Pancreas (tissue), 10 donors: ENCODE measurements at regions not wholly inside any gene's neighbourhood (a gene's known extent, or its start where the extent isn't known, plus 50 kb on each side); places are given as distances from the start of the nearest gene placed in this dataset.
A peak's percentile ranks its signal among the peaks of the same experiment; 100 is the strongest.

Experiments
- ATAC-seq, 4 donors: fragments of 200-7000 bp; cut with Tn5 transposase; one replicate each; pipeline versions ENCODE4 v1.8.0 to v1.9.1; 2020; ENCODE audit warnings: mild to moderate bottlenecking in 4 of 4, moderate library complexity in 4 of 4
- DNase-seq, 6 donors: peaks; one replicate each; pipeline ENCODE4 v3.0.0-alpha.2; 2020
- FAIRE-seq: peaks from 2 replicates; lab custom pipeline; 2012; peaks lifted over from hg19 to GRCh38; lab: Jason Lieb, UNC
- H3K27ac ChIP-seq, 4 donors: fragments of 200-600 bp; sonication (generic); 1 replicate in 3 of 4; 2 replicates in 1 of 4; pipeline versions ENCODE4 v1.5.0 to v1.8.0; 2020
- H3K27me3 ChIP-seq, 4 donors: fragments of 200-600 bp; one replicate each; pipeline ENCODE4 v1.8.0; 2021
- H3K36me3 ChIP-seq, 3 donors: fragments of 200-600 bp; sonication (generic) in 1 of 3; one replicate each; pipeline versions ENCODE4 v1.5.0 to v1.8.0; 2020 to 2021
- H3K4me1 ChIP-seq, 3 donors: fragments of 200-600 bp; one replicate each; pipeline ENCODE4 v1.8.0; 2021
- H3K4me3 ChIP-seq, 4 donors: fragments of 200-600 bp; sonication (generic) in 2 of 4; one replicate each; pipeline versions ENCODE4 v1.5.0 to v1.8.0; 2020 to 2021
- H3K9me3 ChIP-seq, 4 donors: fragments of 200-600 bp; one replicate each; pipeline ENCODE4 v1.8.0; 2021
- WGBS, 2 donors: extraction: QIAGEN DNeasy Blood & Tissue Kit; methylation state at CpG; one replicate each; pipeline ENCODE4 v1.1.7; 2013; 5-methylcytosine and 5-hydroxymethylcytosine counted together
- intact Hi-C, 3 donors: fragments of 100-400 bp; cut with DNase I; formaldehyde crosslinking; loops; one replicate each; pipeline versions ENCODE4 v1.11.1 to v1.14.2; 2022
- TF ChIP-seq, protein P1 (sequence below), 4 donors: fragments of 200-600 bp; sonication (generic) in 3 of 4; IDR thresholded peaks; one replicate each; pipeline versions ENCODE4 v1.5.0 to v1.8.0; 2021; ENCODE audit warnings: antibody characterized with exemption in 4 of 4
- donor health status: healthy with polysubstance abuse.
- donor health status: DM: no; HTN: no; CAD: no; lungs with moderate emphysema.
- donor health status: DM: no; HTN: no; CAD: no.
- donor health status: control.
- donor health status: control.
- donor health status: Bipolar disorder and iron deficiency.
- donor health status: DM: yes; HTN: yes; CAD: no.
- donor health status: DM: no; HTN: no; CAD: no.
- donor health status: DM: no; HTN: no; CAD: no.
- donor health status: DM: yes; HTN: yes; CAD: no.

- Histone ChIP-seq H3K9me3 (no peaks in the 10 kb centered on the region), H3K4me1 (no peaks in the 10 kb centered on the region), H3K27ac (no peak overlapping the region), H3K4me3 (no peak overlapping the region), H3K27me3 (no peaks in the 10 kb centered on the region), H3K36me3 (no peaks in the 10 kb centered on the region)
- ATAC-seq, result no peak
- DNase-seq, result no peak
- intact Hi-C loops, result no loop called here
- TF ChIP-seq, protein P1, sequence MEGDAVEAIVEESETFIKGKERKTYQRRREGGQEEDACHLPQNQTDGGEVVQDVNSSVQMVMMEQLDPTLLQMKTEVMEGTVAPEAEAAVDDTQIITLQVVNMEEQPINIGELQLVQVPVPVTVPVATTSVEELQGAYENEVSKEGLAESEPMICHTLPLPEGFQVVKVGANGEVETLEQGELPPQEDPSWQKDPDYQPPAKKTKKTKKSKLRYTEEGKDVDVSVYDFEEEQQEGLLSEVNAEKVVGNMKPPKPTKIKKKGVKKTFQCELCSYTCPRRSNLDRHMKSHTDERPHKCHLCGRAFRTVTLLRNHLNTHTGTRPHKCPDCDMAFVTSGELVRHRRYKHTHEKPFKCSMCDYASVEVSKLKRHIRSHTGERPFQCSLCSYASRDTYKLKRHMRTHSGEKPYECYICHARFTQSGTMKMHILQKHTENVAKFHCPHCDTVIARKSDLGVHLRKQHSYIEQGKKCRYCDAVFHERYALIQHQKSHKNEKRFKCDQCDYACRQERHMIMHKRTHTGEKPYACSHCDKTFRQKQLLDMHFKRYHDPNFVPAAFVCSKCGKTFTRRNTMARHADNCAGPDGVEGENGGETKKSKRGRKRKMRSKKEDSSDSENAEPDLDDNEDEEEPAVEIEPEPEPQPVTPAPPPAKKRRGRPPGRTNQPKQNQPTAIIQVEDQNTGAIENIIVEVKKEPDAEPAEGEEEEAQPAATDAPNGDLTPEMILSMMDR (IDR thresholded peaks at IDR 0.05), result no peak
- FAIRE-seq, result no peak
These were observed 176.1 kb upstream of the HES1 start for GRCh38 chr3:193959861-193960260.

DNA sequence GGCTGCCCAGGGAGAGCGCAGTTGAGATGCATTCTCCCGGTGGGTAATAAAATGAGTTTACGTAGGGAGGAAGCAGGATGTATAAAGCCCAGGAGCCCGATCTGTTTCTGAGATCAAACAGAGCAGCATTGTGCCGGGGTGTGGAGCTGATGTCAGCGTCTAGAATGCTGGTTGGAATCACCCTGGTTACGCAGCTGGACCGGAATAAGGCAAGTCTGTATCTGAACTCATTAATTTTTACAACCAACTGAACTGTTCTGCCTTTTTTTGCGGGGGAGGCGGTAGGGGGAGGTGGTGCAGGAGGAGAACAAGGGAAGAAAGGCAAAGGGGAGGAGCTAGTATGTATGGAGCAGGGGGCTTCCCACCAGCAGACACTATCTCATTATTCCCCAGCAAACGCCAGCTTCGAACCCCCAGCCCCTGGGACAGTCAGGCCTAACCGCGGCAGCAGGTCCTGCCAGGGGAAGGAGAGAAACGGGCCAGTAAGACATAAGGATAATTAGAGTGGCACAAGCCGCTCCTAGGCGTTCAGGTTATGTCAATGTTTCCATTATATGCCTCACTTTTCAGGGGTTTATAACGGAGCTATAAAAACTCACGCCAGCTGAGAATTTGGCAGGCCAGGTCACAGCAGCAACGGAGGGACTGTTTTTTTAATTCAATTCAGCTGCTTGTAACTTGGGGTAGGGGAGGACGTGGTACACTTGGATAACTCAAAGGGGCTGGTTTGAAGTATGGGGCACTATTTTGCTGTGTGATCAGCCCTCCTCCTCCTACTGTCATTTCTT lies 175.3 kb upstream of the HES1 start:
- intact Hi-C loops, result no loop called here
- Histone ChIP-seq H3K36me3 (no peaks in the 10 kb centered on the region), H3K27me3 (no peaks in the 10 kb centered on the region), H3K9me3 (no peaks in the 10 kb centered on the region), H3K4me1 (no peaks in the 10 kb centered on the region), H3K27ac (no peak overlapping the region), H3K4me3 (no peak overlapping the region)
- TF ChIP-seq, protein P1 (IDR thresholded peaks at IDR 0.05), result no peak
- DNase-seq (no peak), FAIRE-seq (no peak), ATAC-seq (peak in 3 of 4 donors; percentile 49 to 71 (median 56))
- 84 to 90% methylated on average over 21 of the region's 21 CpGs for WGBS, 2 donors

DNA sequence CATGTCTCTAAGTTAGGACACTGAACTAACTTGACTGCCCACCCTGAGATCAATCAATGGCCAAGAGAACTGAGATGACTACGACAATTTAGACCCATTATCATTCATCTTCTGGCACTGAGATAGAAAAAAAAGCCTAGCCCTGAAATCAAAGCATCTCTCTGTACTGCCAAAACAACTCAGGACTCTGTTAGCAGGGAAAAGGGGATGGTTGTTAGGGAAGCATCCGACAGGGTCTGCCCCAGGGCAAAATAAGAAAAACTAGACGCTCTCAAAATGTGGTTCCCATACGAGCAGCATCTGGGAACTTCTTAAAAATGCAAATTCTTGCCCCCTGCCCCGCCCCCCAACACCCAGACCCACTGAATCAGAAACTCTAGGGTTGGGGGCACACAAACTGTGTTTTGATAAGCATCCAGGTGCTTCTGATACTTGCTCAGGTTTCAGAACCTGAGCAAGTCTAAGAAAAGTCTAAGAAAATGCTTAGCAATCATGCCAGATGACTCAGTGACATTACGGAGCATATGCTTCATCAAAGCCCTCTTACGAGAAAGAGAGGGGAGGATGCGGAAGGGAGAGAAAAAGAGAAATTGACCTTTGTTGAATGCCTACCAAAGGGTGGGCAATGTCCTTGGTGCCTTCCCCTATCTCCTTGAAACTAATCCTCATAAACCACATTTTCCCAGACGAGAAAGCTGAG lies 172.8 kb upstream of the HES1 start:
- H3K4me3 ChIP-seq, result no peak overlapping the region
- WGBS, 2 donors, result 89 to 94% methylated on average over 9 of the region's 9 CpGs

DNA sequence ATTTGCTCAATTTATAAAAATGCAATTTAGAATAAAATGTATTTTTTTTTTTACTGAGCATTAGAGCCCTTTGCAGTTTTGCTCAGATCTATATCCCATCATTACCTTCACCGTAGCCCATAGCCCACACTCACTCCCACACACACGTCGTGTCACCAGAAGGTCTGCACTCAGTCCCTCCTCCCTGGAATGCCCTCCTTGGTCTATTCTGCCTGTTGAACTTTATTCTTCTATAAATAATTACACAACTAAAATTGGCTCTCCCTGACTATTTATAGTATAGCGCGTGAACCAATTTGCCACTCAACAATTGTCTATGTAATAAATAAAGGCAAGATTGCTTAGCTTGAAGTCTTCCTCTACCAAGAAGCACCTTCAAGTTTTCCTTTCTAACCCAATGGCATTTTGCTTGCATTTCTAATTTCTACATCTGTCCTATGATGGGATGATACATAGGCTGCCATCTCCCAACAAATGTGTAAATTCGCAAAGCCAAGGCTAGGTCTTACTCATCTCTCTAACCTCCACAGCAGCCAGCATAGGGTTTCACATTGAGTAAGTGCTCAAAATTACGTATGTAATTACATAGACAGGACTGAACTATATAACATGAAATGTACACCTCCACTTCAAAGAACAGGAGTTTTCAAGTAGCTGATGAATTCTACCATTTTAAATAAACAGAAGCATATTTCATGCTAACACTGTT lies 172.0 kb upstream of the HES1 start:
- H3K27ac ChIP-seq, result no peak overlapping the region
- H3K27me3 ChIP-seq, result no peaks in the 10 kb centered on the region
- WGBS, 2 donors, result 71 to 76% methylated on average over 7 of the region's 7 CpGs
- no peak for FAIRE-seq
- no peaks in the 10 kb centered on the region for H3K36me3 ChIP-seq
- no peak for ATAC-seq
- TF ChIP-seq, protein P1 (IDR thresholded peaks at IDR 0.05), result no peak
- no peak overlapping the region for H3K4me3 ChIP-seq
- DNase-seq, result no peak
- H3K4me1 ChIP-seq, result no peaks in the 10 kb centered on the region
- intact Hi-C loops, result no loop called here
- H3K9me3 ChIP-seq, result no peaks in the 10 kb centered on the region

More for the DNA sequence above, 172.8 kb upstream of the HES1 start:
- no peak for ATAC-seq
- no peak for FAIRE-seq
- no peaks in the 10 kb centered on the region for H3K4me1 ChIP-seq
- TF ChIP-seq, protein P1 (IDR thresholded peaks at IDR 0.05), result no peak
- H3K36me3 ChIP-seq, result no peaks in the 10 kb centered on the region
- intact Hi-C loops, result no loop called here
- H3K27me3 ChIP-seq, result no peaks in the 10 kb centered on the region
- no peak for DNase-seq
- H3K27ac ChIP-seq, result no peak overlapping the region
- H3K9me3 ChIP-seq, result no peaks in the 10 kb centered on the region
